Mesodermal cell (in vitro differentiated cells): ENCODE measurements at regions not wholly inside any gene's neighbourhood (a gene's known extent, or its start where the extent isn't known, plus 50 kb on each side); places are given as distances from the start of the nearest gene placed in this dataset.
"Not testable (repeated sequence)": the region's sequence is repeated elsewhere in the genome, so short reads cannot be mapped to it uniquely, and the experiment has no call there.

Experiments
- H3K27ac ChIP-seq: 2 replicates; pipeline ENCODE4 v1.7.0; 2013; ENCODE audit warnings: mild to moderate bottlenecking, low read depth, low read length, moderate library complexity; ENCODE audit not compliant: severe bottlenecking
- H3K36me3 ChIP-seq: 2 replicates; pipeline ENCODE4 v1.7.1; 2013; ENCODE audit warnings: mild to moderate bottlenecking, low read length, moderate library complexity; ENCODE audit not compliant: control insufficient read depth, insufficient read depth
- H3K4me1 ChIP-seq: one replicate; pipeline ENCODE4 v1.7.1; 2013; ENCODE audit warnings: mild to moderate bottlenecking, low read length; ENCODE audit not compliant: insufficient read depth, control insufficient read depth, poor library complexity, severe bottlenecking
- H3K4me3 ChIP-seq: 2 replicates; pipeline ENCODE4 v1.7.0; 2013; ENCODE audit warnings: low read length, control low read depth, mild to moderate bottlenecking; ENCODE audit not compliant: insufficient read depth, poor library complexity, severe bottlenecking; ENCODE audit errors: extremely low read depth
- H3K9me3 ChIP-seq: 2 replicates; pipeline ENCODE4 v1.7.1; 2013; ENCODE audit warnings: mild to moderate bottlenecking, low read length, moderate library complexity; ENCODE audit not compliant: control insufficient read depth
- WGBS, 2 experiments: methylation state at CpG; one replicate each; pipeline ENCODE4 v1.1.5; 2013; ENCODE audit warnings: missing lambda C conversion rate in 2 of 2; ENCODE audit not compliant: insufficient coverage in 2 of 2; 5-methylcytosine and 5-hydroxymethylcytosine counted together

GRCh38 chrX:137143864-137144263 is 110.1 kb upstream of the GPR101 start:
- Histone ChIP-seq H3K4me3 (no peak overlapping the region), H3K9me3 (no peaks in the 10 kb centered on the region), H3K4me1 (no peaks in the 10 kb centered on the region), H3K27ac (no peak overlapping the region), H3K36me3 (no peaks in the 10 kb centered on the region)
- 90% methylated on average over 3 of the region's 5 CpGs; no CpG with 5 or more reads in 1 of the 2 experiments for WGBS, 2 experiments

- not testable (repeated sequence) for H3K27ac ChIP-seq, H3K4me3 ChIP-seq, H3K36me3 ChIP-seq, H3K4me1 ChIP-seq, H3K9me3 ChIP-seq
- whole genome bisulfite sequencing, 2 experiments = 90% methylated on average over 4 of the region's 8 CpGs; no CpG with 5 or more reads in 1 of the 2 experiments
Measured at GRCh38 chrX:137122651-137123050, 88.9 kb upstream of the GPR101 start.

- WGBS, 2 experiments = no CpG with 5 or more reads among the region's 1 CpG
- Histone ChIP-seq H3K4me1 (no peaks in the 10 kb centered on the region), H3K4me3 (no peak overlapping the region), H3K27ac (no peak overlapping the region), H3K9me3 (no peaks in the 10 kb centered on the region), H3K36me3 (no peaks in the 10 kb centered on the region)
Measured at GRCh38 chrX:137119049-137119448, 85.3 kb upstream of the GPR101 start.

- WGBS, 2 experiments = no CpG with 5 or more reads among the region's 1 CpG
Measured at GRCh38 chrX:137118536-137118935, 84.7 kb upstream of the GPR101 start.

GRCh38 chrX:137118136-137118535 is 84.3 kb upstream of the GPR101 start:
- H3K36me3 ChIP-seq = no peaks in the 10 kb centered on the region
- no peak overlapping the region for H3K4me3 ChIP-seq
- WGBS, 2 experiments = no CpG with 5 or more reads among the region's 2 CpGs
- no peak overlapping the region for H3K27ac ChIP-seq
- no peaks in the 10 kb centered on the region for H3K9me3 ChIP-seq
- H3K4me1 ChIP-seq = no peaks in the 10 kb centered on the region

More at GRCh38 chrX:137118536-137118935, 84.7 kb upstream of the GPR101 start:
- H3K9me3 ChIP-seq = no peaks in the 10 kb centered on the region
- no peaks in the 10 kb centered on the region for H3K36me3 ChIP-seq
- no peak overlapping the region for H3K4me3 ChIP-seq
- no peak overlapping the region for H3K27ac ChIP-seq
- no peaks in the 10 kb centered on the region for H3K4me1 ChIP-seq

GRCh38 chrX:137107877-137108276 is 74.1 kb upstream of the GPR101 start:
- not testable (repeated sequence) for H3K9me3 ChIP-seq, H3K36me3 ChIP-seq, H3K4me1 ChIP-seq, H3K4me3 ChIP-seq, H3K27ac ChIP-seq
- no CpG with 5 or more reads among the region's 3 CpGs for WGBS, 2 experiments

GRCh38 chrX:137101273-137101990 is 67.6 kb upstream of the GPR101 start:
- no peaks in the 10 kb centered on the region for H3K9me3 ChIP-seq
- no peak overlapping the region for H3K4me3 ChIP-seq
- no peaks in the 10 kb centered on the region for H3K36me3 ChIP-seq
- H3K4me1 ChIP-seq = no peaks in the 10 kb centered on the region
- 82 to 92% methylated on average over 2 to 5 of the region's 7 CpGs for WGBS, 2 experiments
- no peak overlapping the region for H3K27ac ChIP-seq
